GM20000 (cell line): ENCODE measurements at regions not wholly inside any gene's neighbourhood (a gene's known extent, or its start where the extent isn't known, plus 50 kb on each side); places are given as distances from the start of the nearest gene placed in this dataset.

Source experiments
- DNase-seq: peaks from one replicate; pipeline ENCODE4 v3.0.0; 2012; ENCODE audit warnings: low spot score
- CTCF ChIP-seq: IDR thresholded peaks from 2 replicates; pipeline ENCODE4 v1.5.1; 2012; ENCODE audit warnings: mild to moderate bottlenecking, control low read depth; ENCODE audit errors: extremely low read depth, missing control alignments

- DNase-seq: no peak
- TF ChIP-seq CTCF: no peak
Observed at GRCh38 chr2:114213808-114214207, 228.6 kb upstream of the DPP10 start.

GRCh38 chr2:114218383-114218782 lies 224.1 kb upstream of the DPP10 start:
- TF ChIP-seq CTCF: no peak
- no peak for DNase-seq

DNA sequence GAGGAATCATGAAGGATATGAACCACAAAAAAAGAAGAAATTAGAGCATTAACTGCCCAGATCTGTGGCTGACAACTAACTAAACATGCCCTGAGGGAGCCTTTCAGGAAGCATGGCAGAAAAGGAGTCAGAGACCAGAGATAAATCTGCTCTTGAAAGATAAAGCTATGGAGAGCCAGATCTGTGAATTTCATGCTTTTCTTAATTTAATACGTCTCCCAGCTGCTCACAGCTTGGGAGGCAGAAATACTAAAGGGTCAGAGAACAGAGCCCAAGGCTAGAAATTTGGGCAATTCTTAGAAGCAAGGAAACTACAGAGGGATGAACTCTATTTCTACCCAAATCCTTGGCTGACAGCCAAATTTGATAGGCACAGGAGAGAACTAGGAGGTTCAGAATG lies 223.0 kb upstream of the DPP10 start:
- TF ChIP-seq CTCF: no peak
- no peak for DNase-seq

DNA sequence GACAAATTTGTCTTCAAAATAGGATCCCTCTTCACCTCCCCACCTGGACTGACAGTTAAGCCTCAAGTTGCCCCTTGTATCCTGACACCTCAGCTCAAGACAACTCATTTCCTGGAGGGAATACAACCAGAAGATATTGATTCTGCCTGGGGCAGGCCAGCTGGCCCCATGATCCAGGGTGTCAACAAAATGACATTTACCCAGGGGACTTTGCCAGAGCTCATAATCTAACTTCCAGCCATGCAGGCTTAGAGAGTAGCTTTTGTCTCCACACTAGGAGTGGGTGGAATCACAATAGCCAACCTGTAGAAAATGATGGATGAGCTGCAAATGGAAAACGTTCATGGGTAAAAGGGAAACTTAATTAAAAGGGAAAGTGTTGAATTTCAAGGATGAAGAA lies 220.1 kb upstream of the DPP10 start:
- DNase-seq: no peak

DNA sequence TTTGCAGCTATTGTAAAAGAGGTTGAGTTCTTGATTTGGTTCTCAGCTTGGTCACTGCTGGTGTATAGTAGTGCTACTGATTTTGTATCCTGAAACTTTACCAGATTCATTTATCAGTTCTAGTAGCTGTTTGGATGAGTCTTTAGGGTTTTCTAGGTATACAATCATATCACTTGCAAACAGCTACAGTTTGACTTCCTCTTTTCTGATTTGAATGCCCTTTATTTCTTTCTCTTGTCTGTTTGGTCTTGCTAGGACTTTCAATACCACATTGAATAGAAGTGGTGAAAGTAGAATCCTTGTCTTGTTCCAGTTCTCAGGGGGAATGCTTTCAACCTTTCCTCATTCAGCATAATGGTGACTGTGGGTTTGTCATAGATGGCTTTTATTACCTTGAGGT lies 210.5 kb upstream of the DPP10 start:
- DNase-seq: no peak
- TF ChIP-seq CTCF: no peak

More for the DNA sequence above, 220.1 kb upstream of the DPP10 start:
- no peak for TF ChIP-seq CTCF

DNA sequence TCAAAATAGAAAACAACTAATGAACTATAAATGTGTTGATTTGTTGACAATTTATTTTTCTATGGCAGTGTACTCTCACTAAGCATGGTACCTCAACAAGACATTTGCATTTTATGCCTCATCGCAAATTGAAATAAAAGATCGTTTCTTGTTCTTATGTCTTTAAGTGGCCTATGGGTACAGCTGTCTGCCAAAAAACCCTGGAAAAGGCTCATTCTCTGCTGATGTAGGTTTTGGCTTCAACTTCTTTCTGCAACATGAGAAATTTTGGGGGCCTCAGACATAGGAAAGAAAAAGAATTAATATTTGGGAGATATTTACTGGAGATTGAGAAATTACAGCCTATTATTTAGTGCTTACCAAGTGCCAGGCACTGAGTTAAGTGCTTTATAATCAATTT lies 205.1 kb upstream of the DPP10 start:
- DNase-seq: no peak
- no peak for TF ChIP-seq CTCF

GRCh38 chr2:114238910-114239559 lies 203.4 kb upstream of the DPP10 start:
- no peak for DNase-seq
- TF ChIP-seq CTCF: no peak

GRCh38 chr2:114248648-114249047 lies 193.8 kb upstream of the DPP10 start:
- no peak for DNase-seq
- no peak for TF ChIP-seq CTCF
